WTC11 (cell line): ENCODE measurements at regions not wholly inside any gene's neighbourhood (a gene's known extent, or its start where the extent isn't known, plus 50 kb on each side); places are given as distances from the start of the nearest gene placed in this dataset.

Experiments used
- CBFB ChIP-seq: sonication (generic); formaldehyde crosslinking; IDR thresholded peaks from 2 replicates; pipeline ENCODE4 v1.8.1; 2022; ENCODE audit warnings: mild to moderate bottlenecking, low read depth, missing genetic modification reagents
- ZNF121 ChIP-seq: sonication (generic); formaldehyde crosslinking; IDR thresholded peaks from 2 replicates; pipeline ENCODE4 v1.8.0; 2023; ENCODE audit warnings: missing genetic modification reagents
- TF ChIP-seq, protein P1 (sequence below): fragments of 200-600 bp; IDR thresholded peaks from 2 replicates; pipeline ENCODE4 v1.8.0; 2022; ENCODE audit warnings: antibody characterized with exemption
- TF ChIP-seq, protein P2 (sequence below): sonication (generic); formaldehyde crosslinking; IDR thresholded peaks from 2 replicates; pipeline ENCODE4 v1.8.0; 2022; ENCODE audit warnings: mild to moderate bottlenecking, missing genetic modification reagents
- TF ChIP-seq, protein P3 (sequence below): sonication (generic); formaldehyde crosslinking; IDR thresholded peaks from 2 replicates; pipeline ENCODE4 v1.8.0; 2022; ENCODE audit warnings: mild to moderate bottlenecking, missing genetic modification reagents

DNA sequence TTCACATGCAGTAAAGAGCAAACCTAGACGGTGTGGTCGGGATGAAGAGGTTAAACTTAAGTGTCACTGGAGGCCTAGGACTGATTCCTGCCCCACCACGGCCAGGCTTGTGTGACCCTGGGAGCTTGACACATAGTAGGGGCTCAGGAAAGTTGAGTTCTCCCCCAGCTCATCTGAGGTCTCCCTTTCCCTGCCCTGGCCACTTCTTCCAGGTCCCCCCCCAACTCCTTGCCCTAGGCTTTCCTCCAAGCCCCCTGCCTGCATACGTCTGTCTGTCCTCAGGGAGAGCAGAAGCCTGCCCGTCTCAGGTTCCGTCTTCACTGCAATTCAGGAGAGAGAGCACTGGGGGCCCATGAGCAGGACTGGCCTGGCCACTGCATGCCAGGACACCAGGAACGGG lies 225.8 kb downstream of the PTPRU start:
- TF ChIP-seq, protein P1, sequence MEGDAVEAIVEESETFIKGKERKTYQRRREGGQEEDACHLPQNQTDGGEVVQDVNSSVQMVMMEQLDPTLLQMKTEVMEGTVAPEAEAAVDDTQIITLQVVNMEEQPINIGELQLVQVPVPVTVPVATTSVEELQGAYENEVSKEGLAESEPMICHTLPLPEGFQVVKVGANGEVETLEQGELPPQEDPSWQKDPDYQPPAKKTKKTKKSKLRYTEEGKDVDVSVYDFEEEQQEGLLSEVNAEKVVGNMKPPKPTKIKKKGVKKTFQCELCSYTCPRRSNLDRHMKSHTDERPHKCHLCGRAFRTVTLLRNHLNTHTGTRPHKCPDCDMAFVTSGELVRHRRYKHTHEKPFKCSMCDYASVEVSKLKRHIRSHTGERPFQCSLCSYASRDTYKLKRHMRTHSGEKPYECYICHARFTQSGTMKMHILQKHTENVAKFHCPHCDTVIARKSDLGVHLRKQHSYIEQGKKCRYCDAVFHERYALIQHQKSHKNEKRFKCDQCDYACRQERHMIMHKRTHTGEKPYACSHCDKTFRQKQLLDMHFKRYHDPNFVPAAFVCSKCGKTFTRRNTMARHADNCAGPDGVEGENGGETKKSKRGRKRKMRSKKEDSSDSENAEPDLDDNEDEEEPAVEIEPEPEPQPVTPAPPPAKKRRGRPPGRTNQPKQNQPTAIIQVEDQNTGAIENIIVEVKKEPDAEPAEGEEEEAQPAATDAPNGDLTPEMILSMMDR = no peak
- TF ChIP-seq ZNF121 (CRISPR knock-in tag) (no peak), CBFB (no peak)
- TF ChIP-seq, protein P2, sequence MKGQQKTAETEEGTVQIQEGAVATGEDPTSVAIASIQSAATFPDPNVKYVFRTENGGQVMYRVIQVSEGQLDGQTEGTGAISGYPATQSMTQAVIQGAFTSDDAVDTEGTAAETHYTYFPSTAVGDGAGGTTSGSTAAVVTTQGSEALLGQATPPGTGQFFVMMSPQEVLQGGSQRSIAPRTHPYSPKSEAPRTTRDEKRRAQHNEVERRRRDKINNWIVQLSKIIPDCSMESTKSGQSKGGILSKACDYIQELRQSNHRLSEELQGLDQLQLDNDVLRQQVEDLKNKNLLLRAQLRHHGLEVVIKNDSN (CRISPR knock-in tag) = no peak
- TF ChIP-seq, protein P3, sequence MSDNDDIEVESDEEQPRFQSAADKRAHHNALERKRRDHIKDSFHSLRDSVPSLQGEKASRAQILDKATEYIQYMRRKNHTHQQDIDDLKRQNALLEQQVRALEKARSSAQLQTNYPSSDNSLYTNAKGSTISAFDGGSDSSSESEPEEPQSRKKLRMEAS = no peak
